HCT116 (cell line): ENCODE measurements at regions not wholly inside any gene's neighbourhood (a gene's known extent, or its start where the extent isn't known, plus 50 kb on each side); places are given as distances from the start of the nearest gene placed in this dataset.

ENCODE experiments used
- ATAC-seq: fragments of 200-7000 bp; cut with Tn5 transposase; 2 replicates; pipeline ENCODE4 v1.9.1; 2020; ENCODE audit warnings: mild to moderate bottlenecking, moderate library complexity
- BruUV-seq: library from RNA; stranded (reverse); fragments of 400-500 nt; replicated peaks from 2 replicates; lab custom pipeline; 2021; lab: Mats Ljungman, UMichigan
- CTCF ChIA-PET: fragments of 300-600 bp; sonication (Branson Sonifier 250); formaldehyde crosslinking; loops from one replicate; lab custom pipeline; 2021; ENCODE audit warnings: antibody characterized with exemption; lab: Charles Lee
- POLR2A ChIA-PET: fragments of 300-600, 350-600 bp; sonication (Branson Sonifier 250); formaldehyde crosslinking; loops from one replicate; lab custom pipeline; 2021; ENCODE audit warnings: antibody characterized with exemption; lab: Charles Lee
- RAD21 ChIA-PET, 2 experiments: fragments of 300-600 bp; sonication (Branson Sonifier 250); formaldehyde crosslinking; loops; one replicate each; lab custom pipeline; 2023; ENCODE audit warnings: low total read pairs in 2 of 2; ENCODE audit not compliant: uncharacterized antibody in 2 of 2, unreplicated experiment in 2 of 2, low non-redundant PET in 1 of 2; lab: Charles Lee
- DNase-seq: peaks from one replicate; pipeline ENCODE4 v3.0.0-alpha.2; 2010; ENCODE audit warnings: low read depth, low spot score
- H2AFZ ChIP-seq: fragments of 200-600 bp; shearing (Covaris generic), sonication (generic); 2 replicates; pipeline ENCODE4 v1.6.1; 2017; ENCODE audit warnings: low read depth, mixed run types, mixed read lengths, antibody characterized with exemption, low read length; ENCODE audit not compliant: poor library complexity, severe bottlenecking
- H3K27ac ChIP-seq: 2 replicates; pipeline ENCODE4 v1.5.1; 2012; ENCODE audit warnings: low read depth, low read length
- H3K27me3 ChIP-seq: fragments of 200-600 bp; sonication (generic); 2 replicates; pipeline ENCODE4 v1.6.1; 2016; ENCODE audit warnings: mixed run types, low read length, mixed read lengths; ENCODE audit not compliant: insufficient read depth
- H3K36me3 ChIP-seq, 2 experiments: fragments of 200-500 bp in 1 of 2; fragments of 200-600 bp in 1 of 2; sonication (Bioruptor generic) in 1 of 2; sonication (generic) in 1 of 2; 2 replicates each; pipeline versions ENCODE4 v1.5.1 to v1.6.1; 2014 to 2016; ENCODE audit warnings: low read length in 2 of 2, inconsistent platforms in 1 of 2, mixed read lengths in 1 of 2, mixed run types in 1 of 2; ENCODE audit not compliant: insufficient read depth in 2 of 2, control insufficient read depth in 1 of 2
- H3K4me1 ChIP-seq, 2 experiments: fragments of 200-600 bp in 1 of 2; sonication (generic) in 1 of 2; 2 replicates each; pipeline versions ENCODE4 v1.5.1 to v1.6.1; 2012 to 2017; ENCODE audit warnings: low read length in 2 of 2, inconsistent platforms in 1 of 2, mild to moderate bottlenecking in 1 of 2, mixed read lengths in 1 of 2, mixed run types in 1 of 2, moderate library complexity in 1 of 2; ENCODE audit not compliant: insufficient read depth in 2 of 2, control insufficient read depth in 1 of 2
- H3K4me2 ChIP-seq: fragments of 200-600 bp; sonication (generic); 2 replicates; pipeline ENCODE4 v1.6.1; 2017; ENCODE audit warnings: mixed run types, low read length, mixed read lengths
- H3K4me3 ChIP-seq, 2 experiments: fragments of 200-600 bp in 1 of 2; sonication (generic) in 1 of 2; replicated peaks in 1 of 2; 2 replicates each; pipeline ENCODE4 v1.5.1; 2011 to 2016; ENCODE audit warnings: low read length in 2 of 2, control low read depth in 1 of 2, low read depth in 1 of 2, mild to moderate bottlenecking in 1 of 2, mixed read lengths in 1 of 2, mixed run types in 1 of 2
- H3K79me2 ChIP-seq: fragments of 200-600 bp; sonication (generic); 2 replicates; pipeline ENCODE4 v1.6.1; 2017; ENCODE audit warnings: mild to moderate bottlenecking, mixed run types, low read length, moderate library complexity, mixed read lengths; ENCODE audit not compliant: insufficient read depth
- H3K9ac ChIP-seq: fragments of 200-600 bp; sonication (generic); 2 replicates; pipeline ENCODE4 v1.6.1; 2016; ENCODE audit warnings: low read length, mixed read lengths
- H3K9me2 ChIP-seq: fragments of 200-600 bp; sonication (generic), shearing (Covaris generic); 2 replicates; pipeline ENCODE4 v1.6.1; 2017; ENCODE audit warnings: mixed run types, mild to moderate bottlenecking, moderate library complexity; ENCODE audit not compliant: insufficient read depth
- H3K9me3 ChIP-seq, 2 experiments: fragments of 200-500 bp in 1 of 2; fragments of 200-600 bp in 1 of 2; sonication (Bioruptor generic) in 1 of 2; sonication (generic) in 1 of 2; 2 replicates each; pipeline ENCODE4 v1.6.1; 2014 to 2017; ENCODE audit warnings: low read length in 2 of 2, mixed read lengths in 2 of 2, inconsistent platforms in 1 of 2, low read depth in 1 of 2, mild to moderate bottlenecking in 1 of 2, mixed run types in 1 of 2, moderate library complexity in 1 of 2; ENCODE audit not compliant: control insufficient read depth in 1 of 2, insufficient read depth in 1 of 2
- H4K20me1 ChIP-seq: fragments of 200-600 bp; sonication (generic), shearing (Covaris generic); 2 replicates; pipeline ENCODE4 v1.6.1; 2017; ENCODE audit warnings: mixed run types, mild to moderate bottlenecking, moderate library complexity; ENCODE audit not compliant: insufficient read depth
- CBX3 ChIP-seq: IDR thresholded peaks from 2 replicates; pipeline ENCODE4 v1.6.1; 2012; ENCODE audit warnings: low read depth
- CEBPB ChIP-seq: IDR thresholded peaks from 2 replicates; pipeline ENCODE4 v1.6.1; 2012; ENCODE audit warnings: low read depth
- EZH2 ChIP-seq: fragments of 200-600 bp; sonication (generic); IDR thresholded peaks from 2 replicates; pipeline ENCODE4 v1.6.1; 2017; ENCODE audit warnings: antibody characterized with exemption, mixed run types
- EZH2phosphoT487 ChIP-seq: fragments of 200-600 bp; IDR thresholded peaks from 2 replicates; pipeline ENCODE4 v1.6.1; 2018; ENCODE audit warnings: antibody characterized with exemption, borderline replicate concordance
- JUND ChIP-seq: IDR thresholded peaks from 2 replicates; pipeline ENCODE4 v1.6.1; 2012
- MAX ChIP-seq: IDR thresholded peaks from 2 replicates; pipeline ENCODE4 v1.6.1; 2012
- RAD21 ChIP-seq: IDR thresholded peaks from 2 replicates; pipeline ENCODE4 v1.6.1; 2012; ENCODE audit warnings: low read depth, mild to moderate bottlenecking
- SP1 ChIP-seq: IDR thresholded peaks from 2 replicates; pipeline ENCODE4 v1.6.1; 2012; ENCODE audit warnings: low read depth
- SRF ChIP-seq: IDR thresholded peaks from 2 replicates; pipeline ENCODE4 v1.6.1; 2012; ENCODE audit warnings: low read depth
- TCF7L2 ChIP-seq: IDR thresholded peaks from 2 replicates; pipeline ENCODE4 v1.7.0; 2011; ENCODE audit warnings: borderline replicate concordance, inconsistent platforms; ENCODE audit not compliant: insufficient read depth, insufficient read length; ENCODE audit errors: extremely low read depth
- YY1 ChIP-seq: IDR thresholded peaks from 2 replicates; pipeline ENCODE4 v1.6.1; 2011; ENCODE audit warnings: low read length, low read depth, moderate library complexity, mild to moderate bottlenecking; ENCODE audit not compliant: insufficient replicate concordance; ENCODE audit errors: extremely low read depth
- ZFX ChIP-seq: fragments of 450-650 bp; IDR thresholded peaks from 2 replicates; pipeline ENCODE4 v1.6.1; 2017
- intact Hi-C: fragments of 100-400 bp; cut with micrococcal nuclease; formaldehyde crosslinking; loops from 2 replicates; pipeline ENCODE4 v1.10.0; 2022
- TF ChIP-seq, protein P1 (sequence below): IDR thresholded peaks from 2 replicates; pipeline ENCODE4 v1.6.1; 2012
- TF ChIP-seq, protein P2 (sequence below), 3 experiments: fragments of 200-600 bp in 1 of 3; sonication (generic) in 1 of 3; IDR thresholded peaks in 2 of 3; conservative IDR thresholded peaks in 1 of 3; 2 replicates each; pipeline ENCODE4 v1.5.1; 2012 to 2017; ENCODE audit warnings: low read depth in 2 of 3, low read length in 2 of 3, antibody characterized with exemption in 1 of 3, borderline replicate concordance in 1 of 3, control low read depth in 1 of 3, mild to moderate bottlenecking in 1 of 3, mixed read lengths in 1 of 3, mixed run types in 1 of 3, moderate library complexity in 1 of 3; ENCODE audit not compliant: insufficient read depth in 1 of 3

- DNase-seq, result no peak
- ATAC-seq, result no peak
- no TSS peak for BruUV-seq
- ChIA-PET CTCF (no interaction called here), POLR2A (no interaction called here), RAD21 (no interaction called here)
- Histone ChIP-seq H3K79me2 (no peaks in the 10 kb centered on the region), H4K20me1 (no peaks in the 10 kb centered on the region), H3K4me1 (no peaks in the 10 kb centered on the region), H3K27ac (no peak overlapping the region), H3K9ac (no peak overlapping the region), H2AFZ (no peak overlapping the region), H3K9me2 (no peaks in the 10 kb centered on the region), H3K4me2 (no peak overlapping the region), H3K9me3 (no peaks in the 10 kb centered on the region), H3K4me3 (no peak overlapping the region), H3K36me3 (no peaks in the 10 kb centered on the region), H3K27me3 (no peaks in the 10 kb centered on the region)
- no peak for TF ChIP-seq JUND
- TF ChIP-seq ZFX, result no peak
- no peak for TF ChIP-seq SRF
- TF ChIP-seq YY1, result no peak
- TF ChIP-seq CEBPB, result no peak
- TF ChIP-seq EZH2phosphoT487, result no peak
- TF ChIP-seq TCF7L2, result no peak
- TF ChIP-seq, protein P1, sequence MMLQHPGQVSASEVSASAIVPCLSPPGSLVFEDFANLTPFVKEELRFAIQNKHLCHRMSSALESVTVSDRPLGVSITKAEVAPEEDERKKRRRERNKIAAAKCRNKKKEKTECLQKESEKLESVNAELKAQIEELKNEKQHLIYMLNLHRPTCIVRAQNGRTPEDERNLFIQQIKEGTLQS, result no peak
- TF ChIP-seq MAX, result no peak
- no peak for TF ChIP-seq RAD21
- intact Hi-C loops, result no loop called here
These were observed 226.6 kb downstream of the HACE1 start for GRCh38 chr6:104633125-104633524.

- TF ChIP-seq SRF (no peak), CBX3 (no peak), SP1 (no peak), TCF7L2 (no peak), ZFX (no peak), EZH2 (no peak), EZH2phosphoT487 (no peak), YY1 (no peak)
- TF ChIP-seq, protein P2, sequence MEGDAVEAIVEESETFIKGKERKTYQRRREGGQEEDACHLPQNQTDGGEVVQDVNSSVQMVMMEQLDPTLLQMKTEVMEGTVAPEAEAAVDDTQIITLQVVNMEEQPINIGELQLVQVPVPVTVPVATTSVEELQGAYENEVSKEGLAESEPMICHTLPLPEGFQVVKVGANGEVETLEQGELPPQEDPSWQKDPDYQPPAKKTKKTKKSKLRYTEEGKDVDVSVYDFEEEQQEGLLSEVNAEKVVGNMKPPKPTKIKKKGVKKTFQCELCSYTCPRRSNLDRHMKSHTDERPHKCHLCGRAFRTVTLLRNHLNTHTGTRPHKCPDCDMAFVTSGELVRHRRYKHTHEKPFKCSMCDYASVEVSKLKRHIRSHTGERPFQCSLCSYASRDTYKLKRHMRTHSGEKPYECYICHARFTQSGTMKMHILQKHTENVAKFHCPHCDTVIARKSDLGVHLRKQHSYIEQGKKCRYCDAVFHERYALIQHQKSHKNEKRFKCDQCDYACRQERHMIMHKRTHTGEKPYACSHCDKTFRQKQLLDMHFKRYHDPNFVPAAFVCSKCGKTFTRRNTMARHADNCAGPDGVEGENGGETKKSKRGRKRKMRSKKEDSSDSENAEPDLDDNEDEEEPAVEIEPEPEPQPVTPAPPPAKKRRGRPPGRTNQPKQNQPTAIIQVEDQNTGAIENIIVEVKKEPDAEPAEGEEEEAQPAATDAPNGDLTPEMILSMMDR (IDR thresholded peaks at IDR 0.05 in 2 of 3, conservative IDR thresholded peaks at IDR 0.05 in 1 of 3; ENCODE audit: borderline replicate concordance in 1 of 3, insufficient read depth in 1 of 3, low read depth in 2 of 3, low read length in 2 of 3), result no peak
- DNase-seq, result no peak
- no peaks in the 10 kb centered on the region for H3K9me3 ChIP-seq
- H3K4me3 ChIP-seq, result no peak overlapping the region
- no TSS peak for BruUV-seq
- ChIA-PET RAD21 (no interaction called here), POLR2A (no interaction called here), CTCF (no interaction called here)
- H3K9me2 ChIP-seq, result no peaks in the 10 kb centered on the region
- H2AFZ ChIP-seq, result no peak overlapping the region
- no peak overlapping the region for H3K27ac ChIP-seq
- no peak overlapping the region for H3K9ac ChIP-seq
- no peaks in the 10 kb centered on the region for H3K79me2 ChIP-seq
- no peaks in the 10 kb centered on the region for H4K20me1 ChIP-seq
- no peak for ATAC-seq
- H3K36me3 ChIP-seq, result no peaks in the 10 kb centered on the region
- no peaks in the 10 kb centered on the region for H3K4me1 ChIP-seq
- H3K4me2 ChIP-seq, result no peak overlapping the region
- H3K27me3 ChIP-seq, result no peaks in the 10 kb centered on the region
- intact Hi-C loops, result no loop called here
These were observed 227.1 kb downstream of the HACE1 start for GRCh38 chr6:104632588-104632987.
